ENCODE measurements at regions not wholly inside any gene's neighbourhood (a gene's known extent, or its start where the extent isn't known, plus 50 kb on each side); places are given as distances from the start of the nearest gene placed in this dataset.

GRCh38 chr11:87712802-87713202 is 462.4 kb downstream of the RAB38 start:
- TF ChIP-seq POLR2A (IDR thresholded peaks at IDR 0.05) (no peak), CTCF (IDR thresholded peaks at IDR 0.05) (no peak)

Measured in Peyer's patch (tissue), 4 donors.